LNCaP clone FGC (cell line): ENCODE measurements at regions not wholly inside any gene's neighbourhood (a gene's known extent, or its start where the extent isn't known, plus 50 kb on each side); places are given as distances from the start of the nearest gene placed in this dataset.

ENCODE experiments used
- DNase-seq: peaks from one replicate; pipeline ENCODE4 v3.0.0-alpha.2; 2011; ENCODE audit warnings: low read depth
- H3K4me3 ChIP-seq: 2 replicates; pipeline ENCODE4 v1.5.1; 2011; ENCODE audit warnings: mild to moderate bottlenecking, low read depth, low read length, control low read depth
- TF ChIP-seq, protein P1 (sequence below): IDR thresholded peaks from 2 replicates; pipeline ENCODE4 v1.5.1; 2012; ENCODE audit warnings: mild to moderate bottlenecking; ENCODE audit not compliant: control insufficient read depth, insufficient read depth; ENCODE audit errors: extremely low read depth

DNA sequence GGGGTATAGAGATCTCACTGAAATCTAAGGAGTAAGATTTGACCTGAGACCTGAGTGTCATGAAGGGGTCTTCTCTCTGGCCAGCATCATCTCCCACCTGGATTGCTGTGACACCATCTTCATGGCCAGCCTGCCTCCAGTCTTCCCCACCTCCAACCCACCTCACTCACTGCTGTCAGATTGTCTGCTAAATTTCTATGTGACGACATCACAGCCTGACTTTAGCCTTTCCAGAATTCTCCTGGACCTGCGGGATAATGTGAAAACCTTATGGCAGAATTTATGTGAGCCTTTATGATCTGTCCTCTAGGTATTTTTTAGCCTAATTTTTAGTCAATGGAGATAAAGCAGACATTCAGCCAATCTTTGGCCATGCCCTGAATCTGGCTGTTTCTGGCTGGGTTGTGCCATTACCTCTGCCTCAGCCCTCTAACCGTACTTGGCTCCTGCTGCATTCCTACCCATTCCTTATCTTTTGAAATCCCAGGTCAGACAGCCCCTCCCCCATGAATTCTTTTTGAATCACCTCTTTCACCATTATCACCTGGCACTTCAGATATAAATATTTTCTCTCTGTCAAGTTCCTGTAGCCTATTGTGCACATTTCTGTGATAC lies 66.4 kb upstream of the MMADHC start:
- TF ChIP-seq, protein P1, sequence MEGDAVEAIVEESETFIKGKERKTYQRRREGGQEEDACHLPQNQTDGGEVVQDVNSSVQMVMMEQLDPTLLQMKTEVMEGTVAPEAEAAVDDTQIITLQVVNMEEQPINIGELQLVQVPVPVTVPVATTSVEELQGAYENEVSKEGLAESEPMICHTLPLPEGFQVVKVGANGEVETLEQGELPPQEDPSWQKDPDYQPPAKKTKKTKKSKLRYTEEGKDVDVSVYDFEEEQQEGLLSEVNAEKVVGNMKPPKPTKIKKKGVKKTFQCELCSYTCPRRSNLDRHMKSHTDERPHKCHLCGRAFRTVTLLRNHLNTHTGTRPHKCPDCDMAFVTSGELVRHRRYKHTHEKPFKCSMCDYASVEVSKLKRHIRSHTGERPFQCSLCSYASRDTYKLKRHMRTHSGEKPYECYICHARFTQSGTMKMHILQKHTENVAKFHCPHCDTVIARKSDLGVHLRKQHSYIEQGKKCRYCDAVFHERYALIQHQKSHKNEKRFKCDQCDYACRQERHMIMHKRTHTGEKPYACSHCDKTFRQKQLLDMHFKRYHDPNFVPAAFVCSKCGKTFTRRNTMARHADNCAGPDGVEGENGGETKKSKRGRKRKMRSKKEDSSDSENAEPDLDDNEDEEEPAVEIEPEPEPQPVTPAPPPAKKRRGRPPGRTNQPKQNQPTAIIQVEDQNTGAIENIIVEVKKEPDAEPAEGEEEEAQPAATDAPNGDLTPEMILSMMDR = no peak
- H3K4me3 ChIP-seq = no peak overlapping the region
- no peak for DNase-seq

- TF ChIP-seq, protein P1 = no peak
Observed at GRCh38 chr2:149652926-149653325, 65.4 kb upstream of the MMADHC start.

DNA sequence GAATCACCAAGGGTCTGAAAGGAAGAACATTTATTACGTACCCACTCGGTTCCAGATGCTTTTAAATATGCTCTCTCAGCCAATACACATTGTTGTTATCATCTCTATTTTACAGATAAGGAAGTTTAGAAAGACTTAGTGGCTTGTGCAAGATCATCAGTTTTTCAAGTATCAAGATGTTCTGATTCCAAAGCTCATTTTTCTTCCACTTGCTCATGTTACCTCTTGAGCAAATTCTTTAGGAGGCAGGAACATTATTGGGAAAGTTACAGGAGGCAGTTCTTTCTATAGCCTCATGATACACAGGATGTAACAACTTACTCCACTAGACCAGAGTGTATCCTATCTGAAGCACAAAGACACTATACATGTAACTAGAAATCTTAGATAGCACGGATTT lies 65.0 kb upstream of the MMADHC start:
- TF ChIP-seq, protein P1 = no peak
- DNase-seq = no peak

More at GRCh38 chr2:149652926-149653325, 65.4 kb upstream of the MMADHC start:
- DNase-seq = no peak
- no peak overlapping the region for H3K4me3 ChIP-seq

DNA sequence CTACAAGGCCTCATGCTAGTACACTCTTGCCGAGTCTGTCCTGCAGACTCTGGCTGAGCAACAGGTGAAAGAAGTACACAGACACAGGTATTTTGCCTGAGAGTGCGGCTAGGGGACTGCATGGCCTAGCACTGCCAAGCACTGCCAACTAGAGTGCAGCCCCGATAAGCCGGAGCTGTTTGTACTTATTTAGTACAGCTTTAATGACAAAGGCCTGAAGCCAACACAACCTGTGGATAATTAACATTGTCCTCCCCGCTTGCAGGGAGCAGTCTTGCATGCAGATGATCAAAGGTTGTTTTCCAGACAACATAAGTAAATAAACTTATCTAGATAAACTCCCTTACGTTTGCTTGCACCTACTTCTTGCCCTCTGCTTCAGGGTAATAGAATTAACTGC lies 63.7 kb upstream of the MMADHC start:
- TF ChIP-seq, protein P1 = no peak
- DNase-seq = no peak
- no peak overlapping the region for H3K4me3 ChIP-seq

More for the DNA sequence above, 65.0 kb upstream of the MMADHC start:
- no peak overlapping the region for H3K4me3 ChIP-seq

GRCh38 chr2:149650006-149650405 lies 62.4 kb upstream of the MMADHC start:
- no peak overlapping the region for H3K4me3 ChIP-seq
- TF ChIP-seq, protein P1 = no peak
- no peak for DNase-seq

DNA sequence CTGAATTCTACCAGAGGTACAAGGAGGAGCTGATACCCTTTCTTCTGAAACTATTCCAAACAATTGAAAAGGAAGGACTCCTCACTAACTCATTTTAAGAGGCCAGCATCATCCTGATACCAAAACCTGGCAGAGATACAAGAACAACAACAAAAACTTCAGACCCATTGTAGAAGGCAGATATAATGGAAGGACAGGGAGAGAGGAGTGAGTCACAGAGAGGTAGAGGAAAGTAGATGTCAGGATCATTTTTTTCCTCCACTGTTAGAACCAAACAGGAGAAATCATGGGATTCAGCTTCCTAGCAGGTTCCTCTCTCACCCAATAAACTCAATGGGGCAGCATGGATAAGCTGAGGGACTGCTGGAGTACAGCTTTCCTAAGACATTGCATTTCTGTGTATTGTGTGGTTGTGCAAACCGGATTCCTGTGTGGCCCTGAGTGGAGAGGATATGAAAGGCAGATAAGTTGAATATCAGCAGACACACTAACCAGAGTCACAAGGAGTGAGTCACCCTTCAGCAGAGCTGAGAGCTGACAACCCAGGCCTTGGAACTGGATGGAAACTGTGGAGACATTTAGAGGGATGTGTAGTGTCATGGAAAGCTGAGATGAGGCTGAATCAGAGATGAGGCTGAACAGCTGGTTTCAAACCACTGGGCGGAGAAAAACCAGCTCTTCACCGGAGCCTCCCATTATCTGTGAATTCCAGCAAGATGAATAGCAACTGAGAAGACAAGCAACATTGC lies 60.9 kb upstream of the MMADHC start:
- DNase-seq = no peak
- no peak overlapping the region for H3K4me3 ChIP-seq
- TF ChIP-seq, protein P1 = no peak

- H3K4me3 ChIP-seq = no peak overlapping the region
- TF ChIP-seq, protein P1 = 0 out of 2 replicates have a peak, but pooled peaks have one; percentile 9
- no peak for DNase-seq
Observed at GRCh38 chr2:149645391-149645790, 57.8 kb upstream of the MMADHC start.
